Common myeloid progenitor, CD34-positive (primary cell): ENCODE measurements at regions not wholly inside any gene's neighbourhood (a gene's known extent, or its start where the extent isn't known, plus 50 kb on each side); places are given as distances from the start of the nearest gene placed in this dataset.

Source experiments
- CTCF ChIA-PET: fragments of 350-600 bp; sonication (Branson Sonifier 250); formaldehyde crosslinking; loops from one replicate; lab custom pipeline; 2021; ENCODE audit warnings: antibody characterized with exemption; lab: Charles Lee
- POLR2A ChIA-PET: fragments of 350-600 bp; sonication (Branson Sonifier 250); formaldehyde crosslinking; loops from one replicate; lab custom pipeline; 2021; ENCODE audit warnings: antibody characterized with exemption; lab: Charles Lee
- DNase-seq, 3 donors: peaks; one replicate each; pipeline versions ENCODE4 v3.0.0 to v3.0.0-alpha.2; 2013
- H3K27ac ChIP-seq, 2 experiments: 1 replicate in 1 of 2; 2 replicates in 1 of 2; pipeline ENCODE4 v1.7.0; 2013; ENCODE audit warnings: inconsistent platforms in 2 of 2, low read length in 2 of 2, mild to moderate bottlenecking in 2 of 2, low read depth in 1 of 2, moderate library complexity in 1 of 2; ENCODE audit not compliant: severe bottlenecking in 2 of 2, insufficient read depth in 1 of 2, poor library complexity in 1 of 2
- H3K27me3 ChIP-seq, 5 experiments: replicated peaks in 2 of 5; 1 replicate in 3 of 5; 2 replicates in 2 of 5; pipeline versions ENCODE4 v1.6.1 to v1.7.0; 2013; ENCODE audit warnings: low read length in 4 of 5, mild to moderate bottlenecking in 2 of 5, moderate library complexity in 2 of 5, inconsistent platforms in 1 of 5; ENCODE audit not compliant: insufficient read depth in 5 of 5, control insufficient read depth in 4 of 5
- H3K36me3 ChIP-seq, 4 experiments: 1 replicate in 2 of 4; 2 replicates in 2 of 4; pipeline versions ENCODE4 v1.6.1 to v1.7.0; 2013; ENCODE audit warnings: low read length in 3 of 4, control low read depth in 1 of 4, mild to moderate bottlenecking in 1 of 4; ENCODE audit not compliant: control insufficient read depth in 4 of 4, insufficient read depth in 4 of 4
- H3K4me1 ChIP-seq, 4 experiments: 1 replicate in 3 of 4; 2 replicates in 1 of 4; pipeline versions ENCODE4 v1.6.1 to v1.7.1; 2013; ENCODE audit warnings: low read length in 3 of 4, mild to moderate bottlenecking in 3 of 4, control low read depth in 1 of 4, inconsistent platforms in 1 of 4, moderate library complexity in 1 of 4; ENCODE audit not compliant: control insufficient read depth in 4 of 4, insufficient read depth in 4 of 4; ENCODE audit errors: control extremely low read depth in 1 of 4
- H3K4me3 ChIP-seq, 7 experiments: 1 replicate in 4 of 7; 2 replicates in 3 of 7; pipeline versions ENCODE4 v1.5.1 to v1.7.0; 2013; ENCODE audit warnings: mild to moderate bottlenecking in 7 of 7, low read length in 6 of 7, moderate library complexity in 6 of 7, inconsistent platforms in 2 of 7, low read depth in 2 of 7, control low read depth in 1 of 7; ENCODE audit not compliant: insufficient read depth in 4 of 7, control insufficient read depth in 1 of 7; ENCODE audit errors: extremely low read depth in 1 of 7
- H3K9me3 ChIP-seq, 5 experiments: 1 replicate in 4 of 5; 2 replicates in 1 of 5; pipeline versions ENCODE4 v1.6.1 to v1.7.1; 2013; ENCODE audit warnings: low read length in 4 of 5, mild to moderate bottlenecking in 2 of 5, inconsistent platforms in 1 of 5, low read depth in 1 of 5, moderate library complexity in 1 of 5; ENCODE audit not compliant: control insufficient read depth in 4 of 5, insufficient read depth in 2 of 5; ENCODE audit errors: control extremely low read depth in 1 of 5
- WGBS: methylation state at CpG from one replicate; pipeline ENCODE4 v1.1.5; 2013; ENCODE audit not compliant: insufficient coverage; 5-methylcytosine and 5-hydroxymethylcytosine counted together

DNA sequence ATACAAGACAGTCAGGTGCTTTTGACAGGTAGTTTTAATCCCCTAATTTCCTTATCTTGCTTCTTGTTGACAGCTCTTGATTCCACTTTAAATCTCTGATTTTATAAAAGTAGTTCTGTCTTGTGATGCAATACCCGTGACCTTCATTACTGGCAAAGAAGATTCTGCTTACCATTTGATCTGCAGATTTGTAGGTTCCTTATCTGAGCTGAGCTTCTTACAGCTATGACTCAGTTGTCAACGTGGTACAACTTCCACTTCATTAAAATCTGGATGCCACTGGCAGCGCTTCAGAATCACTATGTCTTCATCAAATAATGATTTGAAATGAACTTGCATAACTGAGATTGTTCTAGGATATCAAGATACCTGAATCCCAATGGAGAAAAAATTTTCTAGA is 543.6 kb upstream of the B3GALT2 start:
- Histone ChIP-seq H3K4me1 (no peaks in the 10 kb centered on the region), H3K4me3 (no peak overlapping the region), H3K27me3 (no peaks in the 10 kb centered on the region), H3K36me3 (no peaks in the 10 kb centered on the region), H3K27ac (no peak overlapping the region), H3K9me3 (no peaks in the 10 kb centered on the region)
- ChIA-PET POLR2A (no interaction called here), CTCF (interaction anchor here (2.0 kb wide), 1 partner anchor 23 kb away, joined by 5 read pairs; no protein-coding TSS in a partner anchor)
- WGBS = 60% methylated on average over 2 of the region's 3 CpGs
- DNase-seq = no peak

DNA sequence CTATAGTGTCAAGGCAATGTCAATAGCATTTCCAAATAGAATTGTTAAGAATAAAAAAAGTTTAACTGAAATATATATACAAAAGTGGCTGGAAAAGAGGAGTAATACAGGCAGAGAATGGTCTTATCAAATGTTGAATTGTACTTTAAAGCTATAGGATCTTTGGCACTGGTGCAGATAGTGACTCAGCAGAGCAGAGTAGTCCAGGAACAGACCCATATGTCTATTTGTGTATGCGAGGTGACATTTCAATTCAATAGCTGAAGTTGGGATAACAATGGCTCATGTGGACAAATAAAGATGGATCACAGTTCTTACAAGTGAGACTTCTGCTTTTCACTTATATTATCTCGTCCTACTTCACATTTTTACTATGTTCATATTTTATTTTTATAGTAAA is 543.0 kb upstream of the B3GALT2 start:
- Histone ChIP-seq H3K9me3 (no peaks in the 10 kb centered on the region), H3K36me3 (no peaks in the 10 kb centered on the region), H3K27me3 (no peaks in the 10 kb centered on the region), H3K4me3 (no peak overlapping the region), H3K4me1 (no peaks in the 10 kb centered on the region), H3K27ac (no peak overlapping the region)
- CTCF ChIA-PET = interaction anchor here (0.5 to 2.0 kb wide), 3 partner anchors 23 to 434 kb away, joined by 3 to 5 read pairs (median 3); no protein-coding TSS in a partner anchor
- DNase-seq = peak in 2 of 3 donors; percentile 5 to 15
- POLR2A ChIA-PET = no interaction called here
- WGBS = no CpG with 5 or more reads among the region's 2 CpGs

DNA sequence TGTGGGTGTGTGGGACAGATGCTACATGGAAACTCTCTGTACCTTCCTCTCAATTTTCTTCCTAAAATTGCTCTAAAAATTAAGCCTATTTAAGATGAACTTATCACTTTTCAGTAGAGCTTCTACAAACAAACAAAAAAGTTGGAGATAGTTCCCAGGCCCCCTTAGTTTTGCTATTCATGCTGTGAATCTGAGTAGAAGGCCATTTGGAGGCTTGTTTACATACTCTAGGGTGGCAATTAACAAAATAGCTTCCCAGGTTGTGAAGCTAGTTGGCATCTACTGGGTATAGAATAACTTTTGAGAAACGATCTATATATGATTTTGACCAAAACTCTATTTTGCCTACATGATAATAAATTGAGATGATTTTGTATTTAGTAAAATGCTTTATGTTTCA is 541.4 kb upstream of the B3GALT2 start:
- ChIA-PET POLR2A (no interaction called here), CTCF (no interaction called here)
- Histone ChIP-seq H3K27me3 (no peaks in the 10 kb centered on the region), H3K9me3 (no peaks in the 10 kb centered on the region), H3K36me3 (no peaks in the 10 kb centered on the region), H3K4me3 (no peak overlapping the region), H3K27ac (no peak overlapping the region), H3K4me1 (no peaks in the 10 kb centered on the region)
- no CpG with 5 or more reads among the region's 1 CpG for WGBS
- DNase-seq = no peak

GRCh38 chr1:193726722-193727121 is 540.3 kb upstream of the B3GALT2 start:
- 100% methylated on average over 2 of the region's 3 CpGs for WGBS
- Histone ChIP-seq H3K27me3 (no peaks in the 10 kb centered on the region), H3K4me3 (no peak overlapping the region), H3K27ac (no peak overlapping the region), H3K4me1 (no peaks in the 10 kb centered on the region), H3K36me3 (no peaks in the 10 kb centered on the region), H3K9me3 (no peaks in the 10 kb centered on the region)
- ChIA-PET CTCF (interaction anchor here (1.2 kb wide), 1 partner anchor 16 kb away, joined by 3 read pairs; no protein-coding TSS in a partner anchor), POLR2A (no interaction called here)
- no peak for DNase-seq

- DNase-seq = no peak
- Histone ChIP-seq H3K27ac (no peak overlapping the region), H3K9me3 (no peaks in the 10 kb centered on the region), H3K4me3 (no peak overlapping the region), H3K36me3 (no peaks in the 10 kb centered on the region), H3K27me3 (no peaks in the 10 kb centered on the region), H3K4me1 (peaks cover 0 to 8% (median 3%) of the 10 kb centered on the region in 4 experiments)
- ChIA-PET CTCF (no interaction called here), POLR2A (no interaction called here)
Measured at GRCh38 chr1:193712392-193712791, 526.0 kb upstream of the B3GALT2 start.

DNA sequence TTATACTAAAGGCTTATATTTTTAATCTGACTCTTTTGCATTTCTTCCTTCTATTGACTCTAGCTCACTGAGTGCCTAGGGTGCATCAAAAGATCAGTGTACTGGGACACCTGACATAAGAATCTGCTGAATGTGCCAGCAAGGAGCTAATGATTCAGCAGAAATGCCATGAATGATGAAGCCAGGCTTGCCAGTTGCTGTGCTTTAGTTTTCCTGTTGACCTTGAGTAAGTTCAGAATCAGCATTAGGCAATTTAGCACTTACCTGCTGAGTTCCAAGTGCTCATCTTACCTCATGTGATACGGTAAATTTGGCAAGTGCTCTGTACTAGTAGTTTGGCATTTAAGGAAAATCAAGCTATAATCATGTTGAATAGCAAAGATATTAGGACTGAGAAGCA is 523.2 kb upstream of the B3GALT2 start:
- H3K4me3 ChIP-seq = no peak overlapping the region
- no peak for DNase-seq
- H3K27ac ChIP-seq = no peak overlapping the region
- ChIA-PET CTCF (no interaction called here), POLR2A (no interaction called here)
- no CpG with 5 or more reads among the region's 1 CpG for WGBS
- H3K9me3 ChIP-seq = no peaks in the 10 kb centered on the region
- peaks cover 0 to 11% (median 3%) of the 10 kb centered on the region in 4 experiments for H3K4me1 ChIP-seq
- H3K36me3 ChIP-seq = no peaks in the 10 kb centered on the region
- no peaks in the 10 kb centered on the region for H3K27me3 ChIP-seq

GRCh38 chr1:193707271-193708021 is 521.0 kb upstream of the B3GALT2 start:
- POLR2A ChIA-PET = no interaction called here
- Histone ChIP-seq H3K27ac (no peak overlapping the region), H3K9me3 (no peaks in the 10 kb centered on the region), H3K27me3 (no peaks in the 10 kb centered on the region), H3K4me3 (no peak overlapping the region), H3K36me3 (no peaks in the 10 kb centered on the region), H3K4me1 (peaks cover 0 to 11% (median 3%) of the 10 kb centered on the region in 4 experiments)
- DNase-seq = peak in 2 of 3 donors; percentile 27 to 51
- no CpG with 5 or more reads among the region's 2 CpGs for WGBS
- CTCF ChIA-PET = interaction anchor here (1.3 kb wide), 1 partner anchor 18 kb away, joined by 3 read pairs; no protein-coding TSS in a partner anchor
